ENCODE measurements at regions not wholly inside any gene's neighbourhood (a gene's known extent, or its start where the extent isn't known, plus 50 kb on each side); places are given as distances from the start of the nearest gene placed in this dataset.

DNA sequence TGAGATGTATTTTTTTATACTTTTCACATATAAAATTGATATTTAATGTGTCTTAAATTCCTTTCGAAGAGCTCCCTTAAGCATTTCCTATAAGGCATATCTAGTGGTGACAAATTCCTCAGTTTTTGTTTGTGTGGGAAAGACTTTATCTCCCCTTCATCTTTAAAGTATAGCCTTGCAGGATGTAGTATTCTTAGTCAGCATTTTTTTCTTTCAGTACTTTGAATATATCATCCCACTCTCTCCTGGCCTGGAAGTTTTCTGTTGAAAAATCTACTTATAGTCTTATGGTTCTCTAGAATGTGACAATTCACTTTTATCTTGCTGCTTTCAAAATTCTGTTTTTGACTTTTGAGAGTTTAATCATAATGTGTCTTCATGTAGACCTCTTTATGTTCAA, 95.2 kb downstream of the EDEM1 start:
- TF ChIP-seq GATA2 (IDR thresholded peaks at IDR 0.05; ENCODE audit: low read depth, low read length) = no peak
- no peak for TF ChIP-seq GATA3 (IDR thresholded peaks at IDR 0.05; ENCODE audit: low read depth, low read length)
